IMR-90 (cell line): ENCODE measurements at regions not wholly inside any gene's neighbourhood (a gene's known extent, or its start where the extent isn't known, plus 50 kb on each side); places are given as distances from the start of the nearest gene placed in this dataset.

Experiments
- MXI1 ChIP-seq: IDR thresholded peaks from 2 replicates; pipeline ENCODE4 v1.6.1; 2012; ENCODE audit warnings: low read depth, mild to moderate bottlenecking, low read length, moderate library complexity, borderline replicate concordance
- USF2 ChIP-seq: fragments of 150-350 bp; IDR thresholded peaks from 2 replicates; pipeline ENCODE4 v1.6.1; 2017; ENCODE audit warnings: mild to moderate bottlenecking, antibody characterized with exemption, low read length, low read depth

GRCh38 chr9:36739373-36740116 lies 166.8 kb downstream of the MELK start:
- TF ChIP-seq MXI1 (no peak), USF2 (no peak)
